ENCODE measurements at regions not wholly inside any gene's neighbourhood (a gene's known extent, or its start where the extent isn't known, plus 50 kb on each side); places are given as distances from the start of the nearest gene placed in this dataset.

DNA sequence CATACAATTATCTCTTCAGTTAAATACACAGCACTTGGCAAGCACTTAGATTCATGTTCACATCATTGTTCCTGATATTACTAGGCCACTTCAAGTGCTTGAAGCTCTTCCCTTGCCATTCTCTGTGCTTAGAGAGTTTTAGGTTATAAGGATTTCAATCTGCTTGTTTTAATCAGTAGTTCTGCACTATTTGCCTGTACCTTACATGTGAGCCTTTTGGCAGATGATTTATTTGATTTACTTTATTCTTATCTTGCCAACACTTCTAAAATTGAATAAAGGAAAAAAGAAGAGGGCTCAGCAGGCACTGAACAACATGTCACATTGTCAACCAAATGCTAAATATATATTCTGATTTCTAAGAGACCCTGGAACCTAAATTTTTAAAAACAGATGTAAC lies 363.8 kb upstream of the USP15 start:
- H3K4me1 Mint-ChIP-seq = no peaks in the 10 kb centered on the region
- no peak overlapping the region for H3K4me3 Mint-ChIP-seq
- H3K9me3 Mint-ChIP-seq = peaks cover 21% of the 10 kb centered on the region
- no peak for DNase-seq
- no peak overlapping the region for H3K27ac Mint-ChIP-seq
- no peak for TF ChIP-seq CTCF (IDR thresholded peaks at IDR 0.05)
- no peaks in the 10 kb centered on the region for H3K27me3 Mint-ChIP-seq (ENCODE audit: low read depth, poor library complexity)
- no peaks in the 10 kb centered on the region for H3K36me3 Mint-ChIP-seq (ENCODE audit: low read depth)

DNA sequence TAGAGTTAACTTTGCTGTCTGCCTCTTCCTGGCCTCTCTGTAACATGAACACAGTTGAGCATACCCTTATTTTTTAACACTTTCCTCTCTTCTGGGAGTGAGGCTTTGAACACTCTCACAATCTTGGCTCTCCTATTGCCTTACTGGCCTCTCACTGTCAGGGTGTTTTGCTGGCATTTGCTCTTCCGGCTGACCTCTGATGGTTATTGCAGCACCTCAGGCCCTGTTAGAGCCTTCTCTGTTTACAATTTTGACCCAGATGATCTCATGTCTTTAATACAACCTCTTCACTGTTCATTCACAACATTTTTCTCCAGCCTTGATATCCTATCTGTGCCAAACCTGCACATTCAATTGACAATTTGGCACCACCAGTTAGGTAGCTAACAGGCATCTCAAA lies 357.8 kb upstream of the USP15 start:
- TF ChIP-seq CTCF (IDR thresholded peaks at IDR 0.05) = no peak
- no peak for DNase-seq
- Mint-ChIP-seq H3K4me3 (no peak overlapping the region), H3K9me3 (peaks cover 18% of the 10 kb centered on the region), H3K27me3 (ENCODE audit: low read depth, poor library complexity) (no peaks in the 10 kb centered on the region), H3K27ac (no peak overlapping the region), H3K36me3 (ENCODE audit: low read depth) (no peaks in the 10 kb centered on the region), H3K4me1 (no peaks in the 10 kb centered on the region)

DNA sequence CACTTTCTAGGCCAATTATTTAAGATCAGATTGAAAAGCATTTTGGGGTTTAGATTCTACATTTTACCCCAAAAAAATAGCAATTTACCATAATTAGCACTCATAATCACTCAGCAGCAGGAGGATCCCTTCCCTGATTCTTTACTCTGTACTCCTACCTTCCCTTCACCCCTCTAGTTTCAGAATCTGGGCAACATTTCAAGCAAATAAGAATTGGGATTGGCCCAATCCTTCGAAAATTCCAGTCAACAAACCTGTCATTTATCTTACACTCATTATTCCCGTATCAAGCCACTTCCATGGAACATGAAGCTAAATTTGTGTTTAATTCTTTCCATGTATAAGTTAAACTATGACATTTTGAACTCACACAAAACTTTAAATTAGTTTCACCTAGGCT lies 349.1 kb upstream of the USP15 start:
- Mint-ChIP-seq H3K4me3 (no peak overlapping the region), H3K4me1 (no peaks in the 10 kb centered on the region), H3K36me3 (ENCODE audit: low read depth) (no peaks in the 10 kb centered on the region)

GRCh38 chr12:61915420-61915819 lies 344.8 kb upstream of the USP15 start:
- Mint-ChIP-seq H3K27me3 (ENCODE audit: low read depth, poor library complexity) (no peaks in the 10 kb centered on the region), H3K4me1 (no peaks in the 10 kb centered on the region), H3K4me3 (no peak overlapping the region), H3K9me3 (no peaks in the 10 kb centered on the region), H3K27ac (no peak overlapping the region), H3K36me3 (ENCODE audit: low read depth) (no peaks in the 10 kb centered on the region)
- no peak for DNase-seq
- no peak for TF ChIP-seq CTCF (IDR thresholded peaks at IDR 0.05)

More for the DNA sequence above, 349.1 kb upstream of the USP15 start:
- Mint-ChIP-seq H3K9me3 (no peaks in the 10 kb centered on the region), H3K27ac (no peak overlapping the region), H3K27me3 (ENCODE audit: low read depth, poor library complexity) (no peaks in the 10 kb centered on the region)
- no peak for DNase-seq
- no peak for TF ChIP-seq CTCF (IDR thresholded peaks at IDR 0.05)

GRCh38 chr12:61916831-61917230 lies 343.4 kb upstream of the USP15 start:
- TF ChIP-seq CTCF (IDR thresholded peaks at IDR 0.05) = no peak
- DNase-seq = no peak
- no peaks in the 10 kb centered on the region for H3K36me3 Mint-ChIP-seq (ENCODE audit: low read depth)
- H3K4me1 Mint-ChIP-seq = no peaks in the 10 kb centered on the region
- no peak overlapping the region for H3K27ac Mint-ChIP-seq
- no peak overlapping the region for H3K4me3 Mint-ChIP-seq
- H3K9me3 Mint-ChIP-seq = no peaks in the 10 kb centered on the region
- no peaks in the 10 kb centered on the region for H3K27me3 Mint-ChIP-seq (ENCODE audit: low read depth, poor library complexity)

DNA sequence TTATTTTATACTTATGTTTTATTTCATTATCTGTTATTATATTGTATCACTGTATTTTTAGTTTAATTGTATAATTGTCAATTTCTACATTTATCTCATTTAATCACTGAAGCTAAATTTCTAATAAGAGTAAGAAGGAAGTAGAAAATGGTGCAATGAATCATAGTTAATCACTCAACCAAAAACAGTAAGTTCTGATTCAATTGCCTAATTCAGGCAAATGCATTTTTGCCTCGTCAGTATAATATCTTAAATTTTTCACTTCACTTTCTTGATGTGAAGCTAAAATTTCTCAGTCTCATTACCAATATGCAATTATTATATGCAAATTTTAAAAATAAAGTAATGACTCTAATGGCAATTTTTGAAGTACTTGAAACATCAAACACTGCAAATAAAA lies 340.5 kb upstream of the USP15 start:
- no peak overlapping the region for H3K27ac Mint-ChIP-seq
- no peaks in the 10 kb centered on the region for H3K4me1 Mint-ChIP-seq
- no peak for TF ChIP-seq CTCF (IDR thresholded peaks at IDR 0.05)
- DNase-seq = no peak
- peaks cover 3% of the 10 kb centered on the region for H3K9me3 Mint-ChIP-seq
- no peaks in the 10 kb centered on the region for H3K36me3 Mint-ChIP-seq (ENCODE audit: low read depth)
- H3K27me3 Mint-ChIP-seq (ENCODE audit: low read depth, poor library complexity) = no peaks in the 10 kb centered on the region
- no peak overlapping the region for H3K4me3 Mint-ChIP-seq

Data from nephron progenitor cell (in vitro differentiated cells).